Retina (tissue), 1 donor: ENCODE measurements at regions not wholly inside any gene's neighbourhood (a gene's known extent, or its start where the extent isn't known, plus 50 kb on each side); places are given as distances from the start of the nearest gene placed in this dataset.

ENCODE experiments used
- DNase-seq: peaks from one replicate; pipeline ENCODE4 v3.0.0-alpha.2; 2016

GRCh38 chr13:59607780-59608233 lies 555.9 kb downstream of the DIAPH3 start:
- DNase-seq: no peak

GRCh38 chr13:59609421-59609820 lies 554.3 kb downstream of the DIAPH3 start:
- DNase-seq: no peak
